H9 (cell line): ENCODE measurements at regions not wholly inside any gene's neighbourhood (a gene's known extent, or its start where the extent isn't known, plus 50 kb on each side); places are given as distances from the start of the nearest gene placed in this dataset.

Source experiments
- DNase-seq: peaks from one replicate; pipeline ENCODE4 v3.0.0-alpha.2; 2017
- H2AFZ ChIP-seq: one replicate; pipeline ENCODE4 v1.6.1; 2013; ENCODE audit warnings: mild to moderate bottlenecking, low read length, control low read depth, moderate library complexity
- H2AK5ac ChIP-seq: 2 replicates; pipeline ENCODE4 v1.6.1; 2013; ENCODE audit warnings: low read length, control low read depth, mixed read lengths; ENCODE audit not compliant: insufficient read length
- H2BK120ac ChIP-seq: one replicate; pipeline ENCODE4 v1.6.1; 2013; ENCODE audit warnings: low read depth, mild to moderate bottlenecking, low read length, control low read depth, inconsistent platforms; ENCODE audit not compliant: poor library complexity, severe bottlenecking
- H2BK12ac ChIP-seq: 2 replicates; pipeline ENCODE4 v1.6.1; 2013; ENCODE audit warnings: low read length, control low read depth, mixed read lengths, low read depth; ENCODE audit not compliant: insufficient read length
- H2BK15ac ChIP-seq: 2 replicates; pipeline ENCODE4 v1.6.1; 2013; ENCODE audit warnings: low read depth, low read length, control low read depth
- H2BK20ac ChIP-seq: one replicate; pipeline ENCODE4 v1.6.1; 2013; ENCODE audit warnings: low read depth, mild to moderate bottlenecking, low read length, control low read depth, inconsistent platforms; ENCODE audit not compliant: poor library complexity, severe bottlenecking
- H2BK5ac ChIP-seq: 2 replicates; pipeline ENCODE4 v1.6.1; 2013; ENCODE audit warnings: low read length, control low read depth, mixed read lengths; ENCODE audit not compliant: insufficient read length
- H3K14ac ChIP-seq: 2 replicates; pipeline ENCODE4 v1.6.1; 2013; ENCODE audit warnings: low read length, control low read depth; ENCODE audit not compliant: insufficient read depth
- H3K18ac ChIP-seq: 2 replicates; pipeline ENCODE4 v1.6.1; 2013; ENCODE audit warnings: low read depth, mild to moderate bottlenecking, mixed read lengths, low read length, control low read depth; ENCODE audit not compliant: insufficient read length
- H3K23ac ChIP-seq: 2 replicates; pipeline ENCODE4 v1.6.1; 2013; ENCODE audit warnings: low read length, control low read depth, mixed read lengths, low read depth; ENCODE audit not compliant: insufficient read length
- H3K23me2 ChIP-seq: 2 replicates; pipeline ENCODE4 v1.6.1; 2013; ENCODE audit warnings: low read depth, mild to moderate bottlenecking, mixed read lengths, low read length, control low read depth; ENCODE audit not compliant: insufficient read length, poor library complexity, severe bottlenecking
- H3K27ac ChIP-seq: 2 replicates; pipeline ENCODE4 v1.5.1; 2013; ENCODE audit warnings: low read length, control low read depth, mixed read lengths, low read depth; ENCODE audit not compliant: insufficient read length
- H3K27me3 ChIP-seq: 2 replicates; pipeline ENCODE4 v1.6.1; 2013; ENCODE audit warnings: low read length, control low read depth, inconsistent platforms; ENCODE audit not compliant: insufficient read depth
- H3K4ac ChIP-seq: 2 replicates; pipeline ENCODE4 v1.6.1; 2013; ENCODE audit warnings: low read depth, mild to moderate bottlenecking, control low read depth, inconsistent platforms, low read length, moderate library complexity
- H3K4me1 ChIP-seq: 2 replicates; pipeline ENCODE4 v1.6.1; 2013; ENCODE audit warnings: low read length, control low read depth, inconsistent platforms; ENCODE audit not compliant: insufficient read depth
- H3K4me2 ChIP-seq: 2 replicates; pipeline ENCODE4 v1.6.1; 2013; ENCODE audit warnings: low read length, control low read depth, mixed read lengths; ENCODE audit not compliant: insufficient read length, insufficient read depth
- H3K56ac ChIP-seq: 2 replicates; pipeline ENCODE4 v1.6.1; 2013; ENCODE audit warnings: low read depth, mild to moderate bottlenecking, mixed read lengths, low read length, control low read depth; ENCODE audit not compliant: insufficient read length
- H3K79me1 ChIP-seq: 2 replicates; pipeline ENCODE4 v1.6.1; 2013; ENCODE audit warnings: low read depth, mild to moderate bottlenecking, moderate library complexity, low read length, control low read depth, inconsistent platforms; ENCODE audit not compliant: insufficient read depth, poor library complexity, severe bottlenecking
- H3K79me2 ChIP-seq: 2 replicates; pipeline ENCODE4 v1.6.1; 2013; ENCODE audit warnings: low read length, control low read depth, inconsistent platforms; ENCODE audit not compliant: insufficient read depth
- H3K9ac ChIP-seq: 2 replicates; pipeline ENCODE4 v1.6.1; 2013; ENCODE audit warnings: low read length, control low read depth, mixed read lengths; ENCODE audit not compliant: insufficient read length; ENCODE audit errors: extremely low read depth
- H3K9me3 ChIP-seq: one replicate; pipeline ENCODE4 v1.6.1; 2013; ENCODE audit warnings: low read depth, low read length, inconsistent platforms; ENCODE audit not compliant: control insufficient read depth
- H3T11ph ChIP-seq: one replicate; pipeline ENCODE4 v1.6.1; 2013; ENCODE audit warnings: mild to moderate bottlenecking, low read length, control low read depth, inconsistent platforms
- H4K20me1 ChIP-seq: one replicate; pipeline ENCODE4 v1.6.1; 2013; ENCODE audit not compliant: control insufficient read depth, insufficient read length, insufficient read depth
- H4K5ac ChIP-seq: 2 replicates; pipeline ENCODE4 v1.6.1; 2013; ENCODE audit warnings: low read depth, mild to moderate bottlenecking, mixed read lengths, low read length, control low read depth; ENCODE audit not compliant: insufficient read length
- H4K8ac ChIP-seq: replicated peaks from 2 replicates; pipeline ENCODE4 v1.6.1; 2013; ENCODE audit warnings: low read length, control low read depth, mixed read lengths, low read depth; ENCODE audit not compliant: insufficient read length
- H4K91ac ChIP-seq: 2 replicates; pipeline ENCODE4 v1.6.1; 2013; ENCODE audit warnings: low read depth, mild to moderate bottlenecking, moderate library complexity, mixed read lengths, low read length, control low read depth; ENCODE audit not compliant: insufficient read length
- H3K27ac Mint-ChIP-seq, 3 experiments: 2 replicates in 2 of 3; 3 replicates in 1 of 3; pipeline ENCODE4 v1.8.0; 2020 to 2021; ENCODE audit warnings: mixed read lengths in 3 of 3, mild to moderate bottlenecking in 1 of 3, moderate library complexity in 1 of 3
- H3K27me3 Mint-ChIP-seq: 2 replicates; pipeline ENCODE4 v1.8.0; 2021; ENCODE audit warnings: low read depth, mild to moderate bottlenecking, moderate library complexity, mixed read lengths
- H3K36me3 Mint-ChIP-seq, 3 experiments: 2 replicates in 2 of 3; 3 replicates in 1 of 3; pipeline ENCODE4 v1.8.0; 2020 to 2021; ENCODE audit warnings: low read depth in 3 of 3, mixed read lengths in 3 of 3; ENCODE audit not compliant: insufficient read depth in 1 of 3
- H3K4me1 Mint-ChIP-seq, 2 experiments: 2 replicates each; pipeline ENCODE4 v1.8.0; 2020; ENCODE audit warnings: mixed read lengths in 2 of 2
- H3K4me3 Mint-ChIP-seq, 2 experiments: 2 replicates in 1 of 2; 3 replicates in 1 of 2; pipeline ENCODE4 v1.8.0; 2020 to 2021; ENCODE audit warnings: mild to moderate bottlenecking in 2 of 2, mixed read lengths in 2 of 2, moderate library complexity in 1 of 2
- H3K9me3 Mint-ChIP-seq, 2 experiments: 2 replicates in 1 of 2; 3 replicates in 1 of 2; pipeline ENCODE4 v1.8.0; 2020; ENCODE audit warnings: mild to moderate bottlenecking in 2 of 2, mixed read lengths in 2 of 2, moderate library complexity in 1 of 2
- CTCF ChIP-seq: fragments of 200-600 bp; sonication (generic); conservative IDR thresholded peaks from 3 replicates; pipeline ENCODE4 v1.8.0; 2021; ENCODE audit warnings: antibody characterized with exemption, mild to moderate bottlenecking
- WGBS: extraction: QIAGEN DNeasy Blood & Tissue Kit; methylation state at CpG from one replicate; pipeline ENCODE4 v1.1.7; 2013; ENCODE audit warnings: missing lambda C conversion rate, low lambda C conversion rate, mixed read lengths; ENCODE audit not compliant: insufficient read length; ENCODE audit errors: extremely low coverage; 5-methylcytosine and 5-hydroxymethylcytosine counted together

GRCh38 chr1:194273660-194274059 lies 1087.2 kb upstream of the B3GALT2 start:
- TF ChIP-seq CTCF: no peak

More at GRCh38 chr1:194273660-194274059, 1087.2 kb upstream of the B3GALT2 start:
- Histone ChIP-seq H3K27me3 (no peaks in the 10 kb centered on the region), H4K20me1 (no peaks in the 10 kb centered on the region), H2BK5ac (no peak overlapping the region), H3K56ac (no peak overlapping the region), H3K18ac (no peak overlapping the region), H3K23ac (no peak overlapping the region), H2AFZ (no peak overlapping the region), H3K9ac (no peak overlapping the region), H3K79me1 (no peaks in the 10 kb centered on the region), H3K14ac (no peak overlapping the region), H4K8ac (no peak overlapping the region), H3K4me1 (no peaks in the 10 kb centered on the region), H3K79me2 (no peaks in the 10 kb centered on the region), H4K5ac (no peak overlapping the region), H4K91ac (no peak overlapping the region), H2AK5ac (no peak overlapping the region), H3K4ac (no peak overlapping the region), H3K9me3 (no peaks in the 10 kb centered on the region), H2BK20ac (no peak overlapping the region), H3K23me2 (no peaks in the 10 kb centered on the region), H3T11ph (no peak overlapping the region), H2BK15ac (no peak overlapping the region), H2BK12ac (no peak overlapping the region), H3K4me2 (no peak overlapping the region), H2BK120ac (no peak overlapping the region), H3K27ac (no peak overlapping the region)
- Mint-ChIP-seq H3K36me3 (no peaks in the 10 kb centered on the region), H3K9me3 (peaks cover 2 to 3% of the 10 kb centered on the region in 2 experiments; a peak in 3 of 5 replicates), H3K27ac (no peak overlapping the region), H3K4me1 (peaks cover 6 to 7% of the 10 kb centered on the region in 2 experiments), H3K27me3 (no peaks in the 10 kb centered on the region), H3K4me3 (no peak overlapping the region)
- WGBS: no CpG with 5 or more reads among the region's 1 CpG
- no peak for DNase-seq
